Psoas muscle (tissue), 7 donors: ENCODE measurements at regions not wholly inside any gene's neighbourhood (a gene's known extent, or its start where the extent isn't known, plus 50 kb on each side); places are given as distances from the start of the nearest gene placed in this dataset.

ENCODE experiments used
- ATAC-seq, 4 donors: fragments of 200-7000 bp; cut with Tn5 transposase; one replicate each; pipeline ENCODE4 v1.9.1; 2020; ENCODE audit warnings: moderate library complexity in 3 of 4, mild to moderate bottlenecking in 2 of 4
- DNase-seq, 2 donors: peaks; one replicate each; pipeline ENCODE4 v3.0.0-alpha.2; 2020
- H3K27ac ChIP-seq: fragments of 200-600 bp; one replicate; pipeline ENCODE4 v1.8.0; 2022
- H3K27me3 ChIP-seq, 3 donors: fragments of 200-600 bp in 1 of 3; one replicate each; pipeline versions ENCODE4 v1.6.1 to v1.8.0; 2013 to 2022; ENCODE audit warnings: low read length in 2 of 3, mild to moderate bottlenecking in 2 of 3, moderate library complexity in 1 of 3; ENCODE audit not compliant: insufficient read depth in 3 of 3
- H3K36me3 ChIP-seq, 2 donors: fragments of 200-600 bp in 1 of 2; one replicate each; pipeline versions ENCODE4 v1.6.1 to v1.8.0; 2013 to 2022; ENCODE audit warnings: low read depth in 1 of 2, mild to moderate bottlenecking in 1 of 2, moderate library complexity in 1 of 2; ENCODE audit not compliant: insufficient read depth in 1 of 2
- H3K4me1 ChIP-seq: fragments of 200-600 bp; one replicate; pipeline ENCODE4 v1.8.0; 2022
- H3K4me3 ChIP-seq: fragments of 200-600 bp; one replicate; pipeline ENCODE4 v1.8.0; 2022; ENCODE audit warnings: mild to moderate bottlenecking
- H3K9me3 ChIP-seq: fragments of 200-600 bp; one replicate; pipeline ENCODE4 v1.8.0; 2022
- WGBS, 3 donors: extraction: QIAGEN DNeasy Blood & Tissue Kit; methylation state at CpG; one replicate each; pipeline versions ENCODE4 v1.1.6 to v1.1.7; 2013; 5-methylcytosine and 5-hydroxymethylcytosine counted together
- intact Hi-C, 2 donors: fragments of 100-400 bp; cut with DNase I; formaldehyde crosslinking; loops; one replicate each; pipeline versions ENCODE4 v1.11.0 to v1.14.2; 2022
- TF ChIP-seq, protein P1 (sequence below): fragments of 200-600 bp; IDR thresholded peaks from one replicate; pipeline ENCODE4 v1.8.0; 2022; ENCODE audit warnings: antibody characterized with exemption
- donor health status: healthy with polysubstance abuse.
- donor health status: DM: no; HTN: no; CAD: no; lungs with moderate emphysema.
- donor health status: Bipolar disorder and iron deficiency.
- donor health status: healthy.
- donor health status: DM: yes; HTN: yes; CAD: no.
- donor health status: DM: no; HTN: no; CAD: no.
- donor health status: DM: yes; HTN: yes; CAD: no.

DNA sequence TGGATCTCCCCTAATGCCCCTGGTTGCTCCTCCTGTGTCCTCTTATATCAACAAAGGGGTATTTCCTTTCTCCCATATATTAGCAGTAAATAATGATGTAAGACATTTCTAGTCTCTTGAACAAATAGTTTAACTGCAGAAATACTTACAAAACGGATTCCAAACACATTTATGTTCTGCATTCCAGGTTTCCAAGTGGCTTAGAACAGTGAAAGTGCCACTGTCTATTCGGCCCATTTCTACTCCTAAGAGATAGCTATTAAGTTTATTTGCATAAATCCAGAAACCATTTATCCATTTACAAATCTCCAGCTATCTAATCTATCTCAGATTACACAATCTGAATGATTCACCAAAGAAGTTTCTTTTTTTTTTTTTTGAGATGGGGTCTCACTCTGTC is 55.8 kb upstream of the FRMD4B start:
- H3K27ac ChIP-seq, result no peak overlapping the region
- intact Hi-C loops, result no loop called here
- TF ChIP-seq, protein P1, sequence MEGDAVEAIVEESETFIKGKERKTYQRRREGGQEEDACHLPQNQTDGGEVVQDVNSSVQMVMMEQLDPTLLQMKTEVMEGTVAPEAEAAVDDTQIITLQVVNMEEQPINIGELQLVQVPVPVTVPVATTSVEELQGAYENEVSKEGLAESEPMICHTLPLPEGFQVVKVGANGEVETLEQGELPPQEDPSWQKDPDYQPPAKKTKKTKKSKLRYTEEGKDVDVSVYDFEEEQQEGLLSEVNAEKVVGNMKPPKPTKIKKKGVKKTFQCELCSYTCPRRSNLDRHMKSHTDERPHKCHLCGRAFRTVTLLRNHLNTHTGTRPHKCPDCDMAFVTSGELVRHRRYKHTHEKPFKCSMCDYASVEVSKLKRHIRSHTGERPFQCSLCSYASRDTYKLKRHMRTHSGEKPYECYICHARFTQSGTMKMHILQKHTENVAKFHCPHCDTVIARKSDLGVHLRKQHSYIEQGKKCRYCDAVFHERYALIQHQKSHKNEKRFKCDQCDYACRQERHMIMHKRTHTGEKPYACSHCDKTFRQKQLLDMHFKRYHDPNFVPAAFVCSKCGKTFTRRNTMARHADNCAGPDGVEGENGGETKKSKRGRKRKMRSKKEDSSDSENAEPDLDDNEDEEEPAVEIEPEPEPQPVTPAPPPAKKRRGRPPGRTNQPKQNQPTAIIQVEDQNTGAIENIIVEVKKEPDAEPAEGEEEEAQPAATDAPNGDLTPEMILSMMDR, result no peak
- no peaks in the 10 kb centered on the region for H3K27me3 ChIP-seq
- no peak overlapping the region for H3K4me3 ChIP-seq
- H3K4me1 ChIP-seq, result peaks cover 6% of the 10 kb centered on the region
- no peaks in the 10 kb centered on the region for H3K36me3 ChIP-seq
- no peaks in the 10 kb centered on the region for H3K9me3 ChIP-seq
- 70 to 85% (median 83%) methylated on average over 2 of the region's 2 CpGs for WGBS, 3 donors
- ATAC-seq (no peak), DNase-seq (no peak)

DNA sequence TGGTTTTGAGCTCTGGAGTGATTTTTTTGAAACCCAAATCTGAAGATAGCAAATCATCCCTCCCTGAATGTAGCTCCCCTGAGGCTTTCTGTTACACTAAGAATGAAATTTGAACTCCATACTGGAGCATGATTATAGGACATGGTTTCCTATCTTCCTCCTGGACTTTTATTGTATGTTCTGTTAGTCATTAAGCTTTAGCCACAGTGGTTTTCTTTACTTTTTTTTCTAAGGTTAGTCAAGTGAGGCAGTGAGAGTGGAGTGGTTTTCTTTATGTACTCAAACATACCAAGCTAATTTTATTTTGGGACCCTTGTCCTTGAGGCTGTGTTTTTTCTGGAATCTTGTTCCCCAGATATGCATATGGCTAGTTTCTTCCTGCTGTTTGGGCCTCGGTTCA is 55.2 kb upstream of the FRMD4B start:
- intact Hi-C loops, result no loop called here
- Histone ChIP-seq H3K4me1 (peaks cover 6% of the 10 kb centered on the region), H3K4me3 (no peak overlapping the region), H3K36me3 (no peaks in the 10 kb centered on the region), H3K27ac (no peak overlapping the region), H3K9me3 (no peaks in the 10 kb centered on the region), H3K27me3 (no peaks in the 10 kb centered on the region)
- WGBS, 3 donors, result 78 to 95% (median 81%) methylated on average over 1 of the region's 1 CpG
- TF ChIP-seq, protein P1, result no peak
- ATAC-seq (no peak), DNase-seq (no peak)

- DNase-seq, result no peak
- no peak for ATAC-seq
- Histone ChIP-seq H3K27ac (no peak overlapping the region), H3K9me3 (no peaks in the 10 kb centered on the region), H3K4me3 (no peak overlapping the region), H3K27me3 (no peaks in the 10 kb centered on the region), H3K36me3 (no peaks in the 10 kb centered on the region), H3K4me1 (no peaks in the 10 kb centered on the region)
- 4 to 12% (median 4%) methylated on average over 1 of the region's 1 CpG for WGBS, 3 donors
- intact Hi-C loops, result loop anchor here in 1 of 2 donors (10.0 kb wide), 1 partner anchor 235 kb away; no protein-coding TSS in a partner anchor
- TF ChIP-seq, protein P1, result peak; percentile 49
Observed at GRCh38 chr3:69439643-69440270, 53.9 kb upstream of the FRMD4B start.

DNA sequence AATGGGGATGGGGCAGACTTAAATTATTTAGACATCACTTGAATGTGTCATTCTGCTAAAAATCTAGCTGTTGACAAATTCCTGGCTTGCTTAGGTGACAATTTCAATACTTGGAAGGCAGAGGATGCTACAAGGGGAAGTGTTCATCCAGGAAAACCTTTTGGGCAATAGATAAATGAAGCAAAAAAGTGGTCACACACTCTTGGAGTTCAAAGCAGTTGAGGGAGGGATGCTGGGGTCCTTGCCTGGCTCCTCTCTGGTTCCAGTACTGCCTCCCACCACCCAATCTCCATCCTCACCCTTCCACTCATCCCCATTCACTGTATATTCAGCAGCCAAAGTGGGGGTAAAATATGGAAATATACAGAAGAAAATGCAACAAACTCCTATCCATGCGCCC is 52.6 kb upstream of the FRMD4B start:
- WGBS, 3 donors, result 95 to 100% (median 97%) methylated on average over 1 of the region's 1 CpG
- H3K27me3 ChIP-seq, result no peaks in the 10 kb centered on the region
- ATAC-seq (no peak), DNase-seq (no peak)
- no peak overlapping the region for H3K27ac ChIP-seq
- H3K9me3 ChIP-seq, result no peaks in the 10 kb centered on the region
- no peak overlapping the region for H3K4me3 ChIP-seq
- TF ChIP-seq, protein P1, result no peak
- H3K36me3 ChIP-seq, result no peaks in the 10 kb centered on the region
- intact Hi-C loops, result loop anchor here in 1 of 2 donors (10.0 kb wide), 1 partner anchor 236 kb away; no protein-coding TSS in a partner anchor
- H3K4me1 ChIP-seq, result no peaks in the 10 kb centered on the region
